Epithelial cell of proximal tubule (primary cell): ENCODE measurements at regions not wholly inside any gene's neighbourhood (a gene's known extent, or its start where the extent isn't known, plus 50 kb on each side); places are given as distances from the start of the nearest gene placed in this dataset.
"Not testable (repeated sequence)": the region's sequence is repeated elsewhere in the genome, so short reads cannot be mapped to it uniquely, and the experiment has no call there.

ENCODE experiments used
- DNase-seq: peaks from one replicate; pipeline ENCODE4 v3.0.0-alpha.2; 2011; ENCODE audit warnings: low read depth
- H3K4me3 ChIP-seq: 2 replicates; pipeline ENCODE4 v1.5.1; 2011; ENCODE audit warnings: low read depth, mild to moderate bottlenecking, low read length
- TF ChIP-seq, protein P1 (sequence below): conservative IDR thresholded peaks from 2 replicates; pipeline ENCODE4 v1.5.1; 2012; ENCODE audit warnings: low read depth, mild to moderate bottlenecking, low read length

GRCh38 chr11:33952805-33953204 lies 60.9 kb upstream of the LMO2 start:
- TF ChIP-seq, protein P1, sequence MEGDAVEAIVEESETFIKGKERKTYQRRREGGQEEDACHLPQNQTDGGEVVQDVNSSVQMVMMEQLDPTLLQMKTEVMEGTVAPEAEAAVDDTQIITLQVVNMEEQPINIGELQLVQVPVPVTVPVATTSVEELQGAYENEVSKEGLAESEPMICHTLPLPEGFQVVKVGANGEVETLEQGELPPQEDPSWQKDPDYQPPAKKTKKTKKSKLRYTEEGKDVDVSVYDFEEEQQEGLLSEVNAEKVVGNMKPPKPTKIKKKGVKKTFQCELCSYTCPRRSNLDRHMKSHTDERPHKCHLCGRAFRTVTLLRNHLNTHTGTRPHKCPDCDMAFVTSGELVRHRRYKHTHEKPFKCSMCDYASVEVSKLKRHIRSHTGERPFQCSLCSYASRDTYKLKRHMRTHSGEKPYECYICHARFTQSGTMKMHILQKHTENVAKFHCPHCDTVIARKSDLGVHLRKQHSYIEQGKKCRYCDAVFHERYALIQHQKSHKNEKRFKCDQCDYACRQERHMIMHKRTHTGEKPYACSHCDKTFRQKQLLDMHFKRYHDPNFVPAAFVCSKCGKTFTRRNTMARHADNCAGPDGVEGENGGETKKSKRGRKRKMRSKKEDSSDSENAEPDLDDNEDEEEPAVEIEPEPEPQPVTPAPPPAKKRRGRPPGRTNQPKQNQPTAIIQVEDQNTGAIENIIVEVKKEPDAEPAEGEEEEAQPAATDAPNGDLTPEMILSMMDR = no peak
- no peak for DNase-seq
- no peak overlapping the region for H3K4me3 ChIP-seq

DNA sequence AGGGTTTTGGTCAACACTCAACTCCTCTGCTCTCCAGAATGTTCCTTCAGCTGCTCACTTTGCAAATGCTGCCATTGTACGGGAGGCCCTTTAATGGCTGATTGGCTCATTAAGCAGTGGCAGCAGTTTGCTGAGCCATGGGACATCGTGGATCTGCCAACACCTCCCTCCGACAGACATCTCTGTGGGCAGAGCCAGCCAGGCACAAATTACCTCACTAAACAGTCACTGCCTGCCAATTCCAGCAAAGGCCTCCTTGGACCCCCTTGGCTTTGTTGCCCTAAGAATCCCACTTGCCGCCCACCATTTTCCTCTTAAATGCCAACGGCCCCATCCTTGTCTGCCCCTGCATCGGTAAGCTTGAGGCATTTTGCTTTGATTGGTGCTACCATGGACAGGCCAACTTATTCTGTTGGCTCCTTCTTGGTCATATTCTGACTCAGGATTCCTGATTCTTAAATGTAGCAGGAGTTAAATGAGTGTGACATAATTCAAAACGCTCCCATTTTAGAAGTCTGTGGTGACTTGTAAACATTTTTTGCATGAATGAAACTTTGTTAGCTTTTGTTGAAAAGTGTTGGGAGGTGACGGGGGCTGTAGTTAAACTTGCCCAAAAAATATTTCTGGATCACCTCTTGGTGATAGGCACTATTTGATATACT lies 57.5 kb upstream of the LMO2 start:
- no peak overlapping the region for H3K4me3 ChIP-seq
- DNase-seq = no peak
- TF ChIP-seq, protein P1 = no peak

- TF ChIP-seq, protein P1 = no peak
- H3K4me3 ChIP-seq = no peak overlapping the region
- DNase-seq = no peak
Measured at GRCh38 chr11:33948494-33948893, 56.6 kb upstream of the LMO2 start.

GRCh38 chr11:33947918-33948317 lies 56.0 kb upstream of the LMO2 start:
- not testable (repeated sequence) for DNase-seq, H3K4me3 ChIP-seq

- no peak for DNase-seq
- TF ChIP-seq, protein P1 = no peak
- no peak overlapping the region for H3K4me3 ChIP-seq
Measured at GRCh38 chr11:33946930-33947329, 55.1 kb upstream of the LMO2 start.

DNA sequence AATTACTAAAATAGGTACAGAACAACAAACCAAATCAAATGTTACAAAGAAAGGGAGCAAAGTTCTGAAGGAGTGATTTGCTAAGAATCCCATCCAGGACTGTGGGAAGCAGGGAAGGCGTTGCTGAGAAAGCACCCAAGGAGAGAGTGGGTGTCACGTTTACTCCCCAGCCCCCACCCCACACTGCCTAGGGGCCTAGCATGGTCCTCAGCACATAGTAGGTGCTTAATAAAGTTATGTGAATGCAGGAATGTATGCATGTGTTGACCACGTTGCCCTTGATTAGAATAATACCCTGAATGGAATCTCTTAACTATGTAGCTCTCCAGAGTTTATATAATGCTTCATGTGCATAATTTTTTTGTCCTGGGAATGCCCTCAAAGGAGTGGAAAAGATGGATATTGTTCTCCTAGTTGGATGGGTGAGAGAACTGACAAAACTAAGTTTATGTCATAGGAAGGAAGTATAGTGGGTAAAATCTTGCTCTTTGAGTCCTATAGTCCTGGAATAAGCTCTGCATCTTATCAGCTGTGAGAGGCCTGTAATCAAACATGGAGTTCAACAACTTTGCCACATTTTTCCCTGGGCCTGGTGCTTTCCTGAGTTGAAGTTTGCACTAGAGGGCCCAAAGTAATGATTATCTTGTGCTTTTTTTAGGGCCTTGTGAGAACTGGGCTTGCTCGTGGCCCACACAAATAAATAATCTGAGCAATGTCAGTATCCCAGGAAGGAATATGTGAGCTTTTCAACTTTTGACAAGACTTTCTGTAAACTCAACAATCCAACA lies 53.8 kb upstream of the LMO2 start:
- TF ChIP-seq, protein P1 = no peak
- H3K4me3 ChIP-seq = no peak overlapping the region
- DNase-seq = no peak

GRCh38 chr11:33944693-33945424 lies 53.0 kb upstream of the LMO2 start:
- no peak for DNase-seq
- H3K4me3 ChIP-seq = no peak overlapping the region
- TF ChIP-seq, protein P1 = no peak
